Kidney epithelial cell (primary cell): ENCODE measurements at regions not wholly inside any gene's neighbourhood (a gene's known extent, or its start where the extent isn't known, plus 50 kb on each side); places are given as distances from the start of the nearest gene placed in this dataset.

Source experiments
- DNase-seq: peaks from one replicate; pipeline ENCODE4 v3.0.0-alpha.2; 2010; ENCODE audit warnings: low read depth
- H3K27me3 ChIP-seq: 2 replicates; pipeline ENCODE4 v1.6.0; 2011; ENCODE audit warnings: low read length; ENCODE audit not compliant: control insufficient read depth, insufficient read depth
- H3K36me3 ChIP-seq: 2 replicates; pipeline ENCODE4 v1.5.1; 2011; ENCODE audit warnings: low read length; ENCODE audit not compliant: control insufficient read depth, insufficient read depth
- H3K4me3 ChIP-seq: 2 replicates; pipeline ENCODE4 v1.5.1; 2011; ENCODE audit warnings: low read depth, mild to moderate bottlenecking, control low read depth, low read length
- TF ChIP-seq, protein P1 (sequence below): IDR thresholded peaks from 2 replicates; pipeline ENCODE4 v1.5.1; 2011; ENCODE audit warnings: mild to moderate bottlenecking, moderate library complexity, low read length, control low read depth, inconsistent platforms; ENCODE audit not compliant: insufficient read depth, poor library complexity, severe bottlenecking

DNA sequence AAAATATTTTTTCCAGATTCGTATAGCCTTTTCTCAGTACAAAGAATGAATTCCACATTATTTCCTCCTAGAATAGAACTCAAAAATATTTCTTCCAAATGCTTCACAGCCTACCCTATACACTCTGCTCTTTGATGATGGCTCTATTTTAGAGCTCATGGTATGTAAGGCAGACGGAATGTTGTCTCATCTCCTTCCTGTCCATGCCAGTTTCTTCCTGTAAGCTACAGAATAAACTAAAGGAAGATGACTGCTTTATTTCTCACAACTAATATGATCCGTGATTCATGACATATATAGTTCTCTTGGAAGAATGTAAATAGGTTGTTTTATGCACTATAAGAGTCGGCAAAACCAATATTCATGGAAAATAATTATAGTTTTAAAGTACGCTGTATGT is 723.1 kb downstream of the CDH11 start:
- H3K4me3 ChIP-seq = no peak overlapping the region
- no peak for DNase-seq
- TF ChIP-seq, protein P1, sequence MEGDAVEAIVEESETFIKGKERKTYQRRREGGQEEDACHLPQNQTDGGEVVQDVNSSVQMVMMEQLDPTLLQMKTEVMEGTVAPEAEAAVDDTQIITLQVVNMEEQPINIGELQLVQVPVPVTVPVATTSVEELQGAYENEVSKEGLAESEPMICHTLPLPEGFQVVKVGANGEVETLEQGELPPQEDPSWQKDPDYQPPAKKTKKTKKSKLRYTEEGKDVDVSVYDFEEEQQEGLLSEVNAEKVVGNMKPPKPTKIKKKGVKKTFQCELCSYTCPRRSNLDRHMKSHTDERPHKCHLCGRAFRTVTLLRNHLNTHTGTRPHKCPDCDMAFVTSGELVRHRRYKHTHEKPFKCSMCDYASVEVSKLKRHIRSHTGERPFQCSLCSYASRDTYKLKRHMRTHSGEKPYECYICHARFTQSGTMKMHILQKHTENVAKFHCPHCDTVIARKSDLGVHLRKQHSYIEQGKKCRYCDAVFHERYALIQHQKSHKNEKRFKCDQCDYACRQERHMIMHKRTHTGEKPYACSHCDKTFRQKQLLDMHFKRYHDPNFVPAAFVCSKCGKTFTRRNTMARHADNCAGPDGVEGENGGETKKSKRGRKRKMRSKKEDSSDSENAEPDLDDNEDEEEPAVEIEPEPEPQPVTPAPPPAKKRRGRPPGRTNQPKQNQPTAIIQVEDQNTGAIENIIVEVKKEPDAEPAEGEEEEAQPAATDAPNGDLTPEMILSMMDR = no peak
- H3K36me3 ChIP-seq = no peaks in the 10 kb centered on the region
- no peaks in the 10 kb centered on the region for H3K27me3 ChIP-seq

DNA sequence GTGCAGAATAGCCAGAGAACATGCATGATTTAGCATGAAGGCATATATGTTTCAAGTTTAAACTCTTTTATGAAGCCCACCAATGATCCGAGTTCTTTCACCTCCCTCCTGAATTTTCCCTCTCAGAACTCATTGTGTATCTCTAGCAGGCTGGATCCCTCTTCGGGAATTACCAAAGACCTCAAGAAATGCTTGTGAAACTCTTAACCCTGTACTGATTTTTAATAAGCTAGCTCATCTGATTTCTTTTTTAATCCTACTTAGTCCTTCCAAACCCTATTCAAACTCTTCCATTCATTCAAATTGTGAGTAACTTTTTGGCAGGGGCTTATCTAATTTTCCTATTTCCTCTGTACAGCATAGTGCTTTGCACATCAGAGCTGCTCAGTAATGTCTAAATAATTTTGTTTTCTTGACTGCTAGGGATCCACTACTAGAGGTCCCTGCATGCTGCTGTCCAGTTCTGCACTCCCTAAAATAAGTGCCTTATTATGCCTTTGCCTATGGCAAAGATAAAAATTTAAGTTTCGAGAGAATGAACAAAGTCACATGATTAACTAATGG is 723.8 kb downstream of the CDH11 start:
- H3K4me3 ChIP-seq = no peak overlapping the region
- TF ChIP-seq, protein P1 = no peak
- H3K27me3 ChIP-seq = no peaks in the 10 kb centered on the region
- H3K36me3 ChIP-seq = no peaks in the 10 kb centered on the region
- DNase-seq = no peak

DNA sequence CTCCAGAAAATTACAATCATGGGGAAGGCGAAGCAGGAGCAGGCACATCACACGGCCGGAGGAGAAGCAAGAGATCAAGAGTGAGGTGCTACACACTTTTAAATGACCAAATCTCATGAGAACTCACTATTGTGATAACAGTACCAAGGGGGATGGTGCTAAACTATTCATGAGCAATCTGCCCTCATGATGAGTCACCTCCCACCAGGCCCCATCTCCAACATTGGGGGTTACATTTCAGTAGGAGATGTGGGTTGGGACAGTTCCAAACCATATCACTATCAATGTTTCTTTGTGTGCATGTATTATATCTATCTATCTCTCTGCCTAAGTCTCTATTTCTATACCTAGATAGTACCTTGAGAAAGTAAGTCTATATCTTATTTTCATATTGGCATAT is 724.8 kb downstream of the CDH11 start:
- Histone ChIP-seq H3K36me3 (no peaks in the 10 kb centered on the region), H3K4me3 (no peak overlapping the region), H3K27me3 (no peaks in the 10 kb centered on the region)
- no peak for DNase-seq
- TF ChIP-seq, protein P1 = no peak

DNA sequence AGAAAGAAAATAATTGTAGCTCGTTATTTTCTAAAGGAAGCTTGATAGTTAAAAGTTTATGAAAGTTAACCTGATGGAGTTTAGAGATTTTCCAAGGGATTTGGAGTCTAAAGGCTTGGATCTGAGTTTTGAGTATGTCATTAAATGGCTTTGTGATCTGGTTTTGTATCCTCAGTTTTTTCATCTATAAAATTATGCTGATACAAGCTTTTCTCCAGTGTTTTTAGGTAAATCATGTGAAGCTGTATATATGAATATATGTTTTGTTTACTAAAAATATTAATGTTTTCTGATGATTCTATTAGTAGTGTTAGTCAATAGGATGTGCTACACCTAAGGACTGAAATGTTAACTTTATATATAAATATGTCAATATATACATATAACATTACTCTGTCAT is 727.8 kb downstream of the CDH11 start:
- Histone ChIP-seq H3K27me3 (no peaks in the 10 kb centered on the region), H3K36me3 (no peaks in the 10 kb centered on the region), H3K4me3 (no peak overlapping the region)
- no peak for DNase-seq
- TF ChIP-seq, protein P1 = no peak

DNA sequence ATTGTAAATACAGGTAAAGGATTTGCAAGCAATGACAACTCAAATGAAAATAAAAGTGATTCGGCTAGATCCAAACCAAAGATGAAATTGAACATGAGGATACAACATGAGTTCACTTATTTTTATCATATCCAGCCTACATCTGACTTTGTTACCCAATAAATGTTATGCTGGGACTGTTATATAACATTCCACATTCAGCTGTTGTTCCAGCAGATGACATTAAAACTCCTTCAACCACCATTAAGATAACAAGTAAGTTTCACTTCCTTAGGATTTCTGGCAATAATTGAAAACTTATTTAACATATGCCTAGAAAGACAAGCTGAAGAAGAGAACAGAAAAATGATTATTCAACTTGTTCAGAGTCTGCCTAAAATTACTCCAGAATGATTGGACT is 729.4 kb downstream of the CDH11 start:
- Histone ChIP-seq H3K27me3 (no peaks in the 10 kb centered on the region), H3K36me3 (no peaks in the 10 kb centered on the region), H3K4me3 (no peak overlapping the region)
- TF ChIP-seq, protein P1 = no peak
- no peak for DNase-seq

DNA sequence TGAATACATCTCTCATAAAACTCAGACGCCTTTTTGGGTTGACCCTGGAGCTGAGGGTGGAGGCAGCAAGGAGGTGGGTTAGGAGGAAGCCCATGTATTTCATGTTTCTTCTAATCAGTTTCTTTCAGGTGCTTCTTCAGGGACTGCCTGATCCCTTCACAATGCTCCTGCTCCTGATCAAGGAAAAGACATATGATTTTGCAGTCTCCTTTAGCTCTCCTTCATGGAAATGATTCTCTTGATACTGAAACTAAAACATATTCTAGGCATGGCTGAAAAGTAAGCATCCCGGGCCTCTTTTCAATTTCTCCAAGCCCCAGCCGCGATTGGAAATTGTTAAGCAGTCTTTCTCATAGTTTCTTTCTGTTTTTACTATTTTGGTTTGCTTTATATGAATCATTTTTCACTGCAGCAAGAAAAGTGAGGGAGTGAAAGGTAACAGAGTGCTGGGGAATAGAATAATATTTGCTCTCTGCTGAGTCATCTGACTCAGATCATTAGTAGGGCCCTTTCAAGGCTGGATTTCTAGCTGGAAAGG is 730.7 kb downstream of the CDH11 start:
- no peak for DNase-seq

More for the DNA sequence above, 730.7 kb downstream of the CDH11 start:
- TF ChIP-seq, protein P1 = no peak
- no peaks in the 10 kb centered on the region for H3K27me3 ChIP-seq
- no peak overlapping the region for H3K4me3 ChIP-seq
- H3K36me3 ChIP-seq = no peaks in the 10 kb centered on the region
